Fibroblast of skin of right biceps (primary cell): ENCODE measurements at regions not wholly inside any gene's neighbourhood (a gene's known extent, or its start where the extent isn't known, plus 50 kb on each side); places are given as distances from the start of the nearest gene placed in this dataset.

Source experiments
- DNase-seq: peaks from one replicate; pipeline ENCODE4 v3.0.0-alpha.2; 2013

- no peak for DNase-seq
Measured at GRCh38 chr10:29131952-29132547, 156.8 kb upstream of the LYZL1 start.

DNA sequence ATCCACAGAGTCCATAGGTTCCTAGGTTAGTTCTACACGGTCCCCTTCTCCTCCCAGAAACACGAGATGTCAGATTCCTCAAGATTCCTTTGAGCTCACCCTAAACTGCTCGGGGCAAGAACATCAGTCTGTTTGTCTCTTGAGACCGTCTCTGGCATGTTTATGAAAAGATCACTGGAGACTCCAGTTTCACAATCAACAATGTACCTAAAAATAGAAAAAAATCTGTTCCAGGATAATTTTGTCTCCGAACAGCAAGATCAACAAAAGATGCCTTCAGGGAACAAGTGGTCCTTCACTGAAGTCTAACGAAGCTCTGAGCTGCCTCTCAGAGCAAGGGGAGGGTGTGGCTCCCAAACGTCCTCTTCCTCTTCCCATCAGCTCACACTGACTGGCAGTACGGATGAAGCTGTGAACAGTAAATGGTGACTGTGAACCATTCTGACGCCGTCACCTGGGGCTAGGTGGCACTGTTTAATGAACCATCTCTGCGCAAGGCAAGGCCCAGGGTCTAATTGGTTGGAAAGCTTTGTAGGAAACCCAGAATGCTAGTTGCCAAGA is 156.2 kb upstream of the LYZL1 start:
- no peak for DNase-seq

DNA sequence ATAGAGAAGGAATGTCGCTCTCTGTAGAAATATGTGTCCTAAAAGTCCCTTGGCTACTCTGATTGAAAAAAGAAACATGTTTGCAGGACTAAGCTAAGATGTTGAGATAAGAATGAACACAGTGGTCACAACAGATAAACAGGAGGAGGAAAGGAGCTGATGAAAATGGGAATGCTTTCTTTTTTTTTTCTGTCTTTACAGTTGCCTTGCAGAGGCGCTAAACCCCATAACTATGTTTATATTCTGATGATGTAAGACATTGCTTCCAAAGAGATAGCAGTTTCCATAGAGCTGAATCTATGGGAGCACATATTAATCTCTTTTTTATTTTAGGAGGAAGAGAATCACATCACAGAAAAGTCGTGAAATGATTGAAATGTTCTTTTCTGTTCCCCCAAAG is 153.5 kb upstream of the LYZL1 start:
- DNase-seq, result no peak

- peak; percentile 43 for DNase-seq
Measured at GRCh38 chr10:29136411-29136810, 152.5 kb upstream of the LYZL1 start.

DNA sequence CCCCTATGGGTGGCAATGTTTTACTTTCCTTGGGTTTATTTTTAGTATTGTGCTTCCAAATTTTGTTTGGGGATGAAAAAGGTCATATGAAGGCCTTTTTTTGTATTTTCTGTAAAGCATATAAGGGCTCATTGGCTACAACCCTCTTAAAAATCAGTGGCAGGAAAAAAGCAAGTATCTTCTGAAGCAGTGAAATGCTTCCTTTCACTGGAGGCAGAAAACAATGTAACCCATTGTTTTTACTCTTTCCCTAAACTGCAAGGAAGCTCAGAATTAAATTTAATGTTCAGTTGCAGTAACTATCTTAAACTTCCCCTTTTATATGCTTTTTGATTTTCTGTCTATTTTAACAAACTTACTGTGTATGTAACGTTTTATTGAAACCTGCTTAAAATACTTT is 148.7 kb upstream of the LYZL1 start:
- no peak for DNase-seq

- DNase-seq, result peak; percentile 96
Measured at GRCh38 chr10:29140991-29141390, 147.9 kb upstream of the LYZL1 start.

GRCh38 chr10:29141761-29142160 is 147.1 kb upstream of the LYZL1 start:
- DNase-seq, result peak; percentile 47

DNA sequence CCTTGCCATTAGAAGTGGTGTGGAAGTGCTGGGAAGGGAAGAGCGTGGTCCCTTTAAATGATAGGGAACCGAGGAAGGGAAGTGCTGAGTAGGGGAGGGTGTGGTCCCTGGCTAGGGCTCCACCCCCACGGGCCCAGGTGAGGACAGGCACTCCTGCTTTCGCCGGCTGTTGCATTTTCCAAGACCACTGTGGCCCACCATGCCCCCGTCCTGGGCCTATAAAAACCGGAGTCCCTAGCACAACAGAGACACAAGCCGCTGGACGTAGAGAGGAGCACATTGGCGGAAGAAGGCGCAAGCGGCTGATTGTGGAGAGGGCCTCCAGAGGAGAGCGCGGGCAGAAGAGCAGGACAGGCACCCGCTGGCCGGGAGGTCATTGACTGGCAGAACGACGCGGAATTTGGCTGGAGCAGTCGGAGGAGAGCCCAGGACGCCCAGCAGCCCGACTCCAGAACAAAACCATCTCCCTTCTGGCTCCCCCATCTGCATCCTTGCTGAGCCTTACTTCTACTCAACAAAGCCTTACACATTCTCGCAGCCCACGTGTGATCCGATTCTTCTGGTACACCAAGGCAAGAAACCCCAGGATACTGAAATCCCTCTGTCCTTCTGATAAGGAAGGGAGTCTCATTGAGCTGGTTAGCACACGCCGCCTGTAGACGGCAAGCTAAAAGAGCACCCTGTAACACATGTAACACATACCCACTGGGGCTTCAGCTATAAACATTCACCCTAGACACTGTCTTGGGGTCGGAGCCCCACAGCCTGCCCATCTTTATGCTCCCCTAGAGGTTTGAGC is 146.2 kb upstream of the LYZL1 start:
- DNase-seq, result no peak

- no peak for DNase-seq
Measured at GRCh38 chr10:29144126-29144525, 144.7 kb upstream of the LYZL1 start.

DNA sequence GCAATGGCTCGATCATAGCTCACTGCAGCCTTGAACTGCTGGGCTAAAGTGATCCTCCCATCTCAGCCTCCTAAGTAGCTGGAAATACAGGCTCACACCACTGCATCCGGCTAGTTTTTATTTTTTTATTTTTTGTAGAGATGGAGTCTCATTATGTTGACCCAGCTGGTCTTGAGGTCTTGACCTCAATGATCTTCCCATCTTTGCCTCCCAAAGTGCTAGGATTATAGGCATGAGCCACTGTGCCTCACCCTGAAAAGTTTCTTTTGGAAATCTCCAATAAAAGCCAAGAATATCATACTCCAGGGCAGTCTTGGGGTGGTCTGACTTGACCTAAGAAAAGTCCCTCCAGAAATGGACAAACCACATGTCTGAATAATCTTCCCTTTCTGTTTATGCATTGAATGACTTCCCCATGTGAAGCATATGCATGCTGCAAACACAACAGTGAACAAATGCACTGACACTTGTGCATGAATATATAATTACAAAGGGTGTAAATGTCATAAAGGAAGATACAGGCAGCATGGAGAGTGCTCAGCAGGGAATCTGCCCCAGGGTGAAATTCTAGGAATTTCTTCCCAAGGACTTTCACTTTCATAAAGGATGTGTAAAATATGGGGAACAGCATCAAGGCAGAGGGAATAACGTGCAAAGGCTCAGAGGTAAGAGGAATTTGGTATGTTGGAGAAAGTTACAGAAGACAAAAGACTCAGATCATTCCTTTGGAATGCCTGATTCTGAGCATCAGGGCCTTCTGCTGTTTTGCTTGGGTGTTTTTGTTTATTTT is 142.4 kb upstream of the LYZL1 start:
- no peak for DNase-seq

DNA sequence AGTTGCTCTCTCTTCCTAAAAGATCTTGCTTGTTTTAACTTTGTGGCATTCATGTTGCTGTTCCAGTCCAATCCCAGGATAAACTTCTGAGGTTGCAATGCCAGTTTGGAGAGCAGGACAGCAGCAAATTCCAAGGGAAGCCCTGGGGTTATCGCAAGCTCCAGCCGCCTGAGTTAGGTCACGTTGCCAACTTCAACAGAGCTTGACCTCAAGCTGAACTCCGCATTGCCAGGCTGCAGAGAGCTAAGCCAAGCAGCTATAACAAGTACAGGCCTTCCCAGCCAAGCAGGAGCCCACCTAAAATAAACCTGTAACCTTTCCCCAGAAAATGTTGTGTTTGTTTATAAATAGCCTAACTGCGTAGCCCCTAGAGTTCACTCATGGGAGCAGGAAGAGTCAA is 138.9 kb upstream of the LYZL1 start:
- no peak for DNase-seq

DNA sequence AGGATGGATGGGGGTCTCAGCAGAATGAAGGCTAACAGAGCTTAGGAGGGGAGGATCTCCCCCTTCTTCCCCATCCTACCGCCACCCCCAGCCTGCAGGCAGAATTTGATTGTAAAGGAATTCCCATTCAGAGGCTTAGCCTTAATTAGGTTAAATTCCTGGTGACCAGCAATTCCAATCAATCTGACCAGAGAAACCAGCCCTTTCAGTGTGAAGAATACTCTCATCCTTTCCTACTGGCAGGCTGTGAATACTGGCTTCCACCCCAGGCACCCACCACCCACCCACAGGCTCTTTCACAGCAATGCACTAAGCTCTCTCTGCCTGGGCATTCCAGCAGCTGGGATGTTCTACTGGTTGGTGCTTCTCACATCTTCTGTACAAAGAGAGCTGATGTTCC is 137.9 kb upstream of the LYZL1 start:
- no peak for DNase-seq

- no peak for DNase-seq
Measured at GRCh38 chr10:29157321-29157720, 131.5 kb upstream of the LYZL1 start.

- no peak for DNase-seq
Measured at GRCh38 chr10:29158066-29158465, 130.8 kb upstream of the LYZL1 start.

DNA sequence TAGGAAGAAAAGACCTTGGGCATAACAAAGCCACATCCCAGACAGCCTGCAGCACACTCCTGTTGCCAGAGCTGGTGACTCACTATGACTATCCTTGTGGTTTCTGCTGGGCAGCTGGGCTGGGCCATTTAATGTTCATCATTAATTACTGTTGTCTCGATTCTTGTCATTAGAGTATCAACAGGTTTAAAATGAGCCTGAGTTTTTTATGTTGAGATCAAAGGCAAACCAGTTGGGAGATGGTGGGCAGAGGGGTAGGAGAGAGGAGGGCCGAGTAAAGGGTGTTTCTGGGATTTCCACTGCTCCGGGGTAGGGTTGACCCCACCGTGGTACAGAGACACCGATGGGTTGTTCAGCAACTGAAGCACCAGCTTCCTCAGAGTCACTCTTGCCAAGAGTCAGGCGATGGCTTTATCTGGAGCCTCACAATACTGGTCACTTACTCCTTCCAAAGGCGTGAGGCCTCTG is 128.7 kb upstream of the LYZL1 start:
- peak; percentile 91 for DNase-seq

GRCh38 chr10:29163746-29164145 is 125.1 kb upstream of the LYZL1 start:
- DNase-seq, result peak; percentile 57

DNA sequence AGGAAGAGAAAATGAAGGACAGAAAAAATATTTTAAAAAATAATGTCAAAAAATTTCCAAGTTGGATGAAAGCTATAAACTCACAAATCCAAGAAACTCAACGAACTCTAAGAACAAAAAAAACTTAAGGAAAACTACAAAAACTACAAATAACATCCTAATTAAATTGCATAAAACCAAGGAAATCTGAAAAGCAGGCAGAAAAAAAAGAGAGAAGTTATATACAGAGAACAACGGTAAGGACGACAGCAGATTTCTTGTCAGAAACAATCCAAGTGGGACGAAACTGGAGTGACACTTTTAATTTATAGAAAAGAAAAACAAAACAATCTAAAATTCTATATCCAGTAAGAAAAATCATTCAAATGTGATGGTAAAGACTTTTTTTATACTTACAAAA is 122.2 kb upstream of the LYZL1 start:
- DNase-seq, result no peak

DNA sequence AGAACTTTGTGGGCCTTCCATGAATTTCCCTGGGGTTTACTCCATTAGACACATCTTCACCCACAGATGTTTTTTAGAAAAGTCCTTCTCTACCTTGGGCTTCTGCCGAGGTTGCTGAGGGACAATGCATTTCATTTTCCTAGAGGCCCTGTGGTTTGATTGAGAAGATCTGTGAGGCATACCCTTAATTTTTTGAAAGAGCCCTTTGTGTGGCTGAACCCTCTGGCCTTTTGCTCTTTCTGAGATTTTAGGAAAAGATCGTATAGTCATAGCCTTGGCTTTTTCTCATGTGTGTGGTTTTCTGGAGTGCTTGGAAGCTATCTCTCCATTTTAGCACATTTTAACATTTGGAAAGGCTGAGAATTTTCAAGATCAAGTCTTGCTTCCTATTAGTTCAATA is 119.8 kb upstream of the LYZL1 start:
- no peak for DNase-seq

- DNase-seq, result no peak
Measured at GRCh38 chr10:29171717-29172116, 117.2 kb upstream of the LYZL1 start.

GRCh38 chr10:29174389-29174788 is 114.5 kb upstream of the LYZL1 start:
- DNase-seq, result peak; percentile 17

DNA sequence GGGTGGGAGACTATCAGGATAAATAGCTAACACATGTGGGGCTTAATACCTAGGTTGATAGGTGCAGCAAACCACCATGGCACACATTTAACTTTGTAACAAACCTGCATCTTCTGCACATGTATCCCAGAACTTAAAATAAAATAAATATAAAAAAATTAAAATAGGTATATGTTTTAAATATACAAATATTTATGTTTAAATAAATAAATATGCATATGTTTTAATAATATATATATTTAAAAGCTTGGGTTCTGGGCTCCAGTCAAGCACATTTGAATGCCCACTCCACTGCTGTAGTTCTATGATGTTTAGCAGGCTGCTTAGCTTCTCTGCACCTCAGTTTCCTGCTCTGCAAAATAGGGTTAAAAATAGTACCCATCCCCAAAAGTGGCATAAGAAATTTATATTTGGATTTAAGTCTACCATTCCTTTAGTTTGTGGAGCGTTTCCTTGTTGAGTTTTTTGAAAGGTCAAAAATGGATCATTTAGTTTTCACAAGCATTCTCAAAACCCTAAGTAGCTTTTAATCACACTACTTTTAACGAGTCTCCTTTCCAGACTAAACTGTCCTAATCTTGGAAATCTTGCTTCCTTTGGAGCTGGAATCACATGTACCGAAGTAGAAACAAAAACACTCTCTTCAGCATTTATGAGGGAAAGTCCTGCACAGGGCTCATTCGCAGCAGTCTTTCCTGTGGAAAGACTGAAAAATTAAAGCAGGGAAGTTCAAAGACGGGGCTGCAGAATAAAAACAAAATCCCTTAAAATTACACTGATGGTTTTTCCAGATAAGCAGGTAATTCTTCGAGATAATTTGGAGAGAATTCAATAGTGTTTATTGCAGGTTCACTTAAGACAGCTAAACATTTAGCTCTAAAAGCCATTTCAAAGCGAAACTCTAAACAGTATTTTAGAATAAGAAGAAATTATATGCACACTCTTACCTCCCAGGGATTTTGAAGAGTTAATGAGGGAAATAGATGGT is 111.7 kb upstream of the LYZL1 start:
- DNase-seq, result no peak

- peak; percentile 26 for DNase-seq
Measured at GRCh38 chr10:29181936-29182335, 106.9 kb upstream of the LYZL1 start.
